ENCODE measurements at regions not wholly inside any gene's neighbourhood (a gene's known extent, or its start where the extent isn't known, plus 50 kb on each side); places are given as distances from the start of the nearest gene placed in this dataset.

- Histone ChIP-seq H3K27me3 (ENCODE audit: insufficient read depth, low read depth) (no peaks in the 10 kb centered on the region), H3K79me2 (ENCODE audit: low read depth) (no peaks in the 10 kb centered on the region), H3K27ac (no peak overlapping the region), H3K4me3 (no peak overlapping the region), H3K4me1 (replicated peaks; ENCODE audit: insufficient read depth) (no peaks in the 10 kb centered on the region), H3K36me3 (ENCODE audit: low read depth) (no peaks in the 10 kb centered on the region), H3K9me3 (ENCODE audit: insufficient read depth, low read depth) (no peaks in the 10 kb centered on the region), H3F3A (ENCODE audit: insufficient read depth, low read depth) (no peaks in the 10 kb centered on the region), H3K4me2 (no peak overlapping the region), H2AFZ (no peak overlapping the region), H4K20me1 (ENCODE audit: insufficient read depth) (no peaks in the 10 kb centered on the region), H3K9me2 (ENCODE audit: insufficient read depth) (no peaks in the 10 kb centered on the region)
- TF ChIP-seq, protein P1, sequence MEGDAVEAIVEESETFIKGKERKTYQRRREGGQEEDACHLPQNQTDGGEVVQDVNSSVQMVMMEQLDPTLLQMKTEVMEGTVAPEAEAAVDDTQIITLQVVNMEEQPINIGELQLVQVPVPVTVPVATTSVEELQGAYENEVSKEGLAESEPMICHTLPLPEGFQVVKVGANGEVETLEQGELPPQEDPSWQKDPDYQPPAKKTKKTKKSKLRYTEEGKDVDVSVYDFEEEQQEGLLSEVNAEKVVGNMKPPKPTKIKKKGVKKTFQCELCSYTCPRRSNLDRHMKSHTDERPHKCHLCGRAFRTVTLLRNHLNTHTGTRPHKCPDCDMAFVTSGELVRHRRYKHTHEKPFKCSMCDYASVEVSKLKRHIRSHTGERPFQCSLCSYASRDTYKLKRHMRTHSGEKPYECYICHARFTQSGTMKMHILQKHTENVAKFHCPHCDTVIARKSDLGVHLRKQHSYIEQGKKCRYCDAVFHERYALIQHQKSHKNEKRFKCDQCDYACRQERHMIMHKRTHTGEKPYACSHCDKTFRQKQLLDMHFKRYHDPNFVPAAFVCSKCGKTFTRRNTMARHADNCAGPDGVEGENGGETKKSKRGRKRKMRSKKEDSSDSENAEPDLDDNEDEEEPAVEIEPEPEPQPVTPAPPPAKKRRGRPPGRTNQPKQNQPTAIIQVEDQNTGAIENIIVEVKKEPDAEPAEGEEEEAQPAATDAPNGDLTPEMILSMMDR (conservative IDR thresholded peaks at IDR 0.05), result no peak
- no peak for TF ChIP-seq EZH2 (IDR thresholded peaks at IDR 0.05; ENCODE audit: low read depth)
- intact Hi-C loops (cut with micrococcal nuclease; ENCODE audit: unreplicated experiment), result no loop called here
- POLR2A ChIA-PET (ENCODE audit: unreplicated experiment), result no interaction called here
- DNase-seq, result no peak
- CTCF ChIA-PET, result no interaction called here
- BruUV-seq (replicated peaks), result no TSS peak
Observed at GRCh38 chr2:35314049-35314448, 1041.5 kb upstream of the CRIM1 start.

- POLR2A ChIA-PET (ENCODE audit: unreplicated experiment), result no interaction called here
- no peak overlapping the region for H3K27ac ChIP-seq
- intact Hi-C loops (cut with micrococcal nuclease; ENCODE audit: unreplicated experiment), result no loop called here
Observed at GRCh38 chr2:35301369-35301768, 1054.2 kb upstream of the CRIM1 start.

DNA sequence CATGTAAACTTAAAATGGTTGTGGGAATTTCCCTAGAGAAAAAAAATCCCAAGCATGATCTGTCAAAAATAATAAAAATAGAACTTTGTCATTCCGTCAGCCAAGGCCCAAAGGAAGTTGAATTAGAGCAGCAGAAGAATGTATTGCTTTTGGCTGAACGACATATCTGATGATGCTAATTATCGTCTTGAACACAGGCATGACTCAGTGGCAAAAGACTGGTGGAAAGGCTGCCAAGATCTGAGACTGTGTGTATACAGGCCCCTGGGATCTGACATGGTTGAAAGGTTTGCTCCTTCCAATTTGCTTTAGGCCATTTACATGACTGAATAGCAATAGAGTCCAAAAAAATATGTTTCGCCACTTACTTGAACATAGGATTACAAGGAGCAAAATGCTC, 1057.1 kb upstream of the CRIM1 start:
- H3K4me3 ChIP-seq, result no peak overlapping the region
- H4K20me1 ChIP-seq (ENCODE audit: insufficient read depth), result no peaks in the 10 kb centered on the region
- no peaks in the 10 kb centered on the region for H3K36me3 ChIP-seq (ENCODE audit: low read depth)
- H3K27ac ChIP-seq, result no peak overlapping the region
- TF ChIP-seq, protein P1 (conservative IDR thresholded peaks at IDR 0.05), result no peak
- no peak for TF ChIP-seq EZH2 (IDR thresholded peaks at IDR 0.05; ENCODE audit: low read depth)
- no peaks in the 10 kb centered on the region for H3K79me2 ChIP-seq (ENCODE audit: low read depth)
- H3K4me1 ChIP-seq (replicated peaks; ENCODE audit: insufficient read depth), result no peaks in the 10 kb centered on the region
- intact Hi-C loops (cut with micrococcal nuclease; ENCODE audit: unreplicated experiment), result no loop called here
- no TSS peak for BruUV-seq (replicated peaks)
- H3K9me2 ChIP-seq (ENCODE audit: insufficient read depth), result no peaks in the 10 kb centered on the region
- H3K9me3 ChIP-seq (ENCODE audit: insufficient read depth, low read depth), result no peaks in the 10 kb centered on the region
- ChIA-PET POLR2A (ENCODE audit: unreplicated experiment) (no interaction called here), CTCF (no interaction called here)
- H3F3A ChIP-seq (ENCODE audit: insufficient read depth, low read depth), result no peaks in the 10 kb centered on the region
- no peaks in the 10 kb centered on the region for H3K27me3 ChIP-seq (ENCODE audit: insufficient read depth, low read depth)
- H3K4me2 ChIP-seq, result no peak overlapping the region
- no peak for DNase-seq
- H2AFZ ChIP-seq, result no peak overlapping the region

More at GRCh38 chr2:35301369-35301768, 1054.2 kb upstream of the CRIM1 start:
- Histone ChIP-seq H2AFZ (no peak overlapping the region), H3K36me3 (ENCODE audit: low read depth) (no peaks in the 10 kb centered on the region), H3K9me2 (ENCODE audit: insufficient read depth) (no peaks in the 10 kb centered on the region), H3F3A (ENCODE audit: insufficient read depth, low read depth) (no peaks in the 10 kb centered on the region), H3K4me2 (no peak overlapping the region), H4K20me1 (ENCODE audit: insufficient read depth) (no peaks in the 10 kb centered on the region), H3K4me3 (no peak overlapping the region), H3K27me3 (ENCODE audit: insufficient read depth, low read depth) (no peaks in the 10 kb centered on the region), H3K79me2 (ENCODE audit: low read depth) (no peaks in the 10 kb centered on the region), H3K4me1 (replicated peaks; ENCODE audit: insufficient read depth) (no peaks in the 10 kb centered on the region), H3K9me3 (ENCODE audit: insufficient read depth, low read depth) (no peaks in the 10 kb centered on the region)
- CTCF ChIA-PET, result no interaction called here
- no peak for DNase-seq
- no peak for TF ChIP-seq EZH2 (IDR thresholded peaks at IDR 0.05; ENCODE audit: low read depth)
- TF ChIP-seq, protein P1 (conservative IDR thresholded peaks at IDR 0.05), result no peak
- BruUV-seq (replicated peaks), result no TSS peak

Measured in PC-9 (cell line).